ENCODE measurements at regions not wholly inside any gene's neighbourhood (a gene's known extent, or its start where the extent isn't known, plus 50 kb on each side); places are given as distances from the start of the nearest gene placed in this dataset.
"Not testable (repeated sequence)": the region's sequence is repeated elsewhere in the genome, so short reads cannot be mapped to it uniquely, and the experiment has no call there.

- no peak for DNase-seq (ENCODE audit: low read depth)
- TF ChIP-seq, protein P1, sequence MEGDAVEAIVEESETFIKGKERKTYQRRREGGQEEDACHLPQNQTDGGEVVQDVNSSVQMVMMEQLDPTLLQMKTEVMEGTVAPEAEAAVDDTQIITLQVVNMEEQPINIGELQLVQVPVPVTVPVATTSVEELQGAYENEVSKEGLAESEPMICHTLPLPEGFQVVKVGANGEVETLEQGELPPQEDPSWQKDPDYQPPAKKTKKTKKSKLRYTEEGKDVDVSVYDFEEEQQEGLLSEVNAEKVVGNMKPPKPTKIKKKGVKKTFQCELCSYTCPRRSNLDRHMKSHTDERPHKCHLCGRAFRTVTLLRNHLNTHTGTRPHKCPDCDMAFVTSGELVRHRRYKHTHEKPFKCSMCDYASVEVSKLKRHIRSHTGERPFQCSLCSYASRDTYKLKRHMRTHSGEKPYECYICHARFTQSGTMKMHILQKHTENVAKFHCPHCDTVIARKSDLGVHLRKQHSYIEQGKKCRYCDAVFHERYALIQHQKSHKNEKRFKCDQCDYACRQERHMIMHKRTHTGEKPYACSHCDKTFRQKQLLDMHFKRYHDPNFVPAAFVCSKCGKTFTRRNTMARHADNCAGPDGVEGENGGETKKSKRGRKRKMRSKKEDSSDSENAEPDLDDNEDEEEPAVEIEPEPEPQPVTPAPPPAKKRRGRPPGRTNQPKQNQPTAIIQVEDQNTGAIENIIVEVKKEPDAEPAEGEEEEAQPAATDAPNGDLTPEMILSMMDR (IDR thresholded peaks at IDR 0.05; ENCODE audit: control insufficient read depth, insufficient read depth, low read depth, low read length, missing control alignments), result no peak
These were observed 546.8 kb upstream of the B3GAT1 start for GRCh38 chr11:134958870-134959269.

GRCh38 chr11:134958336-134958640 is 546.2 kb upstream of the B3GAT1 start:
- DNase-seq (ENCODE audit: low read depth), result no peak
- H3K4me3 ChIP-seq (ENCODE audit: control insufficient read depth, low read depth, low read length), result no peak overlapping the region
- TF ChIP-seq, protein P1 (IDR thresholded peaks at IDR 0.05; ENCODE audit: control insufficient read depth, insufficient read depth, low read depth, low read length, missing control alignments), result no peak

More at GRCh38 chr11:134958870-134959269, 546.8 kb upstream of the B3GAT1 start:
- no peak overlapping the region for H3K4me3 ChIP-seq (ENCODE audit: control insufficient read depth, low read depth, low read length)

DNA sequence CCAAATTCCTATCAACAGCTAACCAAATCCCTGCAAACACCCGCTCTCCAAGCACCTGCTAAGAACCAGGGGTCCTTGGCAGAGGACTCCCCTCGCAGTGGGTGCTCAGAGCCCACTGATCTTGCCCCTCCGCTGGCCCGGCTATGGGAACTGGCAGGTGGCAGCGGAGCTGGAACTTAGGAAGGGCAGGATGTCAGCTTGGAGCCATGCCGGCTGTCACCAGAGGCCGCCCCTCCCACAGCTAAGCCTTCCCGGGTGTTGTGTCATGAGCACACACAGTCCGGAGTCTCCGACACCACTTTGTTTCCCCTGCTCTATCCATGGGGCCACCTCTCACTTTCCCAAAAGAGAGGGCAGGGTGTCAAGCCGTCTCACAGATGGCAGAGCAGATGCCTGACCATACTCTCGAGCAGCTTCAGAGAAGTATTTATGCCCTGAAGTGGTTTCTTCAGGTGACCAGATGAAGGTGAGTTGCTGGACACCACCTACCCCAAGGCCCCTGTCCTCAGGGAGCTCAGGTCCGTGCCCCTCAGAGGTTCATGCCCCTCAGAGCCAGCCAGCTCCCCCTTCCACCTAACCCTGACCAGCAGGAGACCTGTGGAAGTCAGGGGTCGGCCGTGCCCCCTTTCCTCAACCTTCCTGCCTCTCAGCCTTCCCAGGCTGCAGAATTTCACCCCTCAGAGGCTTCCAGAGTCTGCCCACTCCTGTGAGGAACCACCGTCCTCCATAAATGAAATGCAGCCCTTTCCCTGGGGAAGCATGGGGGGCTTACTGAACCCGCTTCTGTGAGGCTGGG is 545.7 kb upstream of the B3GAT1 start:
- H3K4me3 ChIP-seq (ENCODE audit: control insufficient read depth, low read depth, low read length), result no peak overlapping the region
- no peak for DNase-seq (ENCODE audit: low read depth)

GRCh38 chr11:134956450-134957210 is 544.6 kb upstream of the B3GAT1 start:
- TF ChIP-seq, protein P1 (IDR thresholded peaks at IDR 0.05; ENCODE audit: control insufficient read depth, insufficient read depth, low read depth, low read length, missing control alignments), result no peak
- H3K4me3 ChIP-seq (ENCODE audit: control insufficient read depth, low read depth, low read length), result no peak overlapping the region
- no peak for DNase-seq (ENCODE audit: low read depth)

More for the DNA sequence above, 545.7 kb upstream of the B3GAT1 start:
- TF ChIP-seq, protein P1 (IDR thresholded peaks at IDR 0.05; ENCODE audit: control insufficient read depth, insufficient read depth, low read depth, low read length, missing control alignments), result no peak

DNA sequence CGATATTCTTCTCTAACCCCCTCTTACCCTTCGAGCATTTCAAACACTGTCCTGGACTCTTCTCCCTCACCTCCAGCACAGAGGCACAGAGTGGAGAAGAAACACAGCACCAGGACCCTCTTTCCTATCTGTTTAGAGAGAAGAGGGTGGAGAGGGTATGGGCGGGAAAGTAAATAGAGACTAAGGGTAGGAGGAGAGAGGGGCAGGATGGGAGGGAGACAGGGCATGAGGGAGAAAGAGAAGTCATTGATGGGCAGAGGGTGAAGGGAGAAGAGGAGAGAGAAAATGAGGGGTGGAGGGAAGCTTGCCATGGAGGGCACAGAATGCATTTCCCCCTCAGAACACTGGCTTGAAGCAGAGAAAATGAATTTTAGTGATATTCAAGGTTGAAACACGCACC is 543.9 kb upstream of the B3GAT1 start:
- not testable (repeated sequence) for DNase-seq (ENCODE audit: low read depth); H3K4me3 ChIP-seq (ENCODE audit: control insufficient read depth, low read depth, low read length)

DNA sequence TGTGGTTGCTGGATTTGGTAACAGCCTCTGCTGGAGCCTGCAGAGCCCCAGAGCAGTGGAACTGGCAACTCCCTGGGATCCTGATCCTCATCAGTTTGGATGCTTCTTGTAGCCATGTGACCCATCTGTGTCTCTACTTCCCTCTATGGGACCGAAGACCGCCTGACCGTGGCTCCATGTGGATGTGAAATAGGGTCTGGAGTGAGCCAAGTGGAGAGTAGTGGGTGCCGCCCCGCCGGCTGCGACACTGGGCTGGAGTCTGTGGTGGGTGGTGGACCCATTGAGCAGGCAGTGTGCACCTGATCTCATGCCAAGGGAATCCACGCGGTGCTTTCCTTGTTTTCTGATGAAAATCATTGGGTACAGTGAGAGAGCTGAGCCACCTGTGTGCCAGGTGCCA is 543.2 kb upstream of the B3GAT1 start:
- TF ChIP-seq, protein P1 (IDR thresholded peaks at IDR 0.05; ENCODE audit: control insufficient read depth, insufficient read depth, low read depth, low read length, missing control alignments), result no peak
- DNase-seq (ENCODE audit: low read depth), result no peak
- H3K4me3 ChIP-seq (ENCODE audit: control insufficient read depth, low read depth, low read length), result no peak overlapping the region

DNA sequence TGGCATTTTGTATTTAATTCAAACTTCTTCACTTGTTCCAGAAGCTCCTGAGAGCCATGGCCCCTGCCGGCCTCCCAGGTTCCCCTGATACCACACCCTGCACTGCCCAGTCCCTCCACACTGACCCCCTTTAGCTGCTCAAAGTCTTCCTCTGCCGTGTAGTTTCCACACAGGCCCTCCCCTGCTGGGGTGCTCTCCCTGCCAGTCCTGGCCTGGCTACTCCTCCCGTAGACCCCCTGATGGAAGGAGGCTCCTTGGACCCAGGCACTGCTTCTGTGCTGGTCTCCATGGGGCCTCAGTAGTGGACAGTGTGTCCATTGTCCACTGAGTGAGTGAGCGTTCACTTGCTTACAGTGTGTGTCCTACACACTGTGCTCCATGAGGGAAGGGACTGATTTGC is 542.4 kb upstream of the B3GAT1 start:
- not testable (repeated sequence) for DNase-seq (ENCODE audit: low read depth)

DNA sequence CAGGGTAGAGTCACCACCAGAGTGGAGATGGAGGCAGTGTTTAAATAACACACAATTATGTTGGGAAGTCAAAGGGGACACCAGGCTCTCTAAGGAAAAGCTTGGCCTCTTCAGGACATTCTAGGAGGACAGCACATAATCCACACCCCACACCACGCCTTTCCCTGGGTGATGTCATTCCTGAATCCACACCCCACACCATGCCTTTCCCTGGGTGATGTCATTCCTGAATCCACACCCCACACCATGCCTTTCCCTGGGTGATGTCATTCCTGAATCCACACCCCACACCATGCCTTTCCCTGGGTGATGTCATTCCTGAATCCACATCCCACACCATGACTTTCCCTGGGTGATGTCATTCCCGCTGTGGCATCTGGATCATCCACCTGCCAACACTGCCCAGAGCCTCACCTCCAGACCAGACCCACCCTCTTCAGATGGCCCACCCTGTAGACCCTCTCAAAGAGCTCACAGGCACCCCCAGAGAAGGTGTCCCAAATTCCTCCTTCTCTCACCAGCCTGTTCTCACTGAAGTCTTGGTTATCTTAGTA is 541.5 kb upstream of the B3GAT1 start:
- DNase-seq (ENCODE audit: low read depth); H3K4me3 ChIP-seq (ENCODE audit: control insufficient read depth, low read depth, low read length): not testable (repeated sequence)

More for the DNA sequence above, 542.4 kb upstream of the B3GAT1 start:
- not testable (repeated sequence) for H3K4me3 ChIP-seq (ENCODE audit: control insufficient read depth, low read depth, low read length)

Data from AG09309 (cell line).